ENCODE measurements at regions not wholly inside any gene's neighbourhood (a gene's known extent, or its start where the extent isn't known, plus 50 kb on each side); places are given as distances from the start of the nearest gene placed in this dataset.
"Not testable (repeated sequence)": the region's sequence is repeated elsewhere in the genome, so short reads cannot be mapped to it uniquely, and the experiment has no call there.

DNA sequence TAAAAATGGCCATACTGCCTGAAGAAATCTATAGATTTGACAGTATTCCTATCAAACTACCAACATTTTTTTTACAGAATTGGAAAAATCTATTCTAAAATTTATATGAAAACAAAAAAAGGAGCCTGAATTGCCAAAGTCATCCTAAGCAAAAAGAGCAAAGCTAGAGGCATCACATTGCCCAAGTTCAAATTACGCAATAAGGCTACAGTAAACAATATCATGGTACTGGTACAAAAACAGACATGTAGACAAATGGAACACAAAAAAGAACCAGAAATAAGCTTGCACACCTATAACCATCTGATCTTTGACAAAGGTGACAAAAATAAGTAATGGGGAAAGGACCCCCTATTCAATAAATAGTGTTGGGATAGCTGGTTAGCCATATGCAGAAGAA lies 50.2 kb upstream of the THSD7B start:
- no peak for DNase-seq

DNA sequence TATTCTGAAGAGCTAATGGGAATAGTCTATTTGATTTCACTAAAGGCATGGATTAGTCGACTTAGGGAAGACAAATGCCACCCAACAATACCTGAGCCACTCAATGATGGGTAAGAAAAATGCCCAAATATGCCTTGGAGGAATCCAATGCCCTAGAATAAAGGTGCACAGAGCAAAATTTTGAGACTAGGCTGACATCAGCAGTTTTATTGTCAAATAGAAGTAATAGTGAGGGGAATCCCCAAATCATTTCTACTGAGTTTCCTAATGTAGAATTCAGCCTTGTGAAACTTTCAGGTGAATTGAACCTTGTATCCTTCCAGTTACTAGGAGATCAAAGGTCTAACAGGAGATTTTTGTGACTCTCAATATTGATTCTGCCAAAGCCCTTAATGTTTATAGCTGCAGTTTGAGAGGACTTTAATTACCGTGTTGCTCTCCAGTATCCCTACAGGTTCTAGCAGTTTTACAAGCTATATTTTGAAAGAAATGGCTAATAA lies 50.8 kb upstream of the THSD7B start:
- no peak for DNase-seq

DNA sequence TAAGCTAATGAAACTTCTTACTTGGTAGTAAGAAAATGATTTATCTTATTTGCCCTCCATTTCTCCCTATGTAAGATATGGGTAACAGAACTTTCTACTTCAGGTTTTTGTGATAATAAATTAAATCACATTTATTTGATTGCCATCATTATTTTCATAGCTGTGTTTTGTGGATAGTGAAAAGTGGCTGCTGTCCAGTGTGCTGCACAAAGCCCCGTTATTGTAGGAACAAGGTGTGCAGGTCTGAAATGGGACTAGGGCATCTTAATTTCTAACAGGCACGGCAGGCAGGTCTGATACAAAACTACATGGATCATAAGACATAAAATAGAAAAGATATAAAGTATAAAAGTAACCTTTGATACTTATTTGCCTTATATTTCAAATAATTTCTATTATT lies 51.6 kb upstream of the THSD7B start:
- DNase-seq: no peak

DNA sequence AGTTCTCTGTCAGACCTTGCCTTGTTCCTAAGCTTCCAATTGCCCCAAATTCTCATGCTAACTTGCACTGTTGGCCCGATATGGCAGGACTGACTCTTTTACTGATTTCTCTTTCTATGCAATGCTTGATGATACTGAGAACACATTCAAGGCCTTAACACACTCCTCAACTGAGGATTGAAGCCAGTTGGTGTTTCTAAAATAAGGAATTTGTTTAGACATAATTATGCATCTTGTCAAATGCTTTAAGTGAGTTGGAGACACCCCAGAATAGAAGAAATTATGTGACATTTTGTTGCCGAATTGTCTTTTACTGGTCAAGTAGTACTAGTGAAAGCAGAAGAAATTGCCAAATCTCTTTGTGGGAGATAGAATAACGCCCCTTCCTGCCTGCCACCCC lies 60.0 kb upstream of the THSD7B start:
- no peak for DNase-seq

DNA sequence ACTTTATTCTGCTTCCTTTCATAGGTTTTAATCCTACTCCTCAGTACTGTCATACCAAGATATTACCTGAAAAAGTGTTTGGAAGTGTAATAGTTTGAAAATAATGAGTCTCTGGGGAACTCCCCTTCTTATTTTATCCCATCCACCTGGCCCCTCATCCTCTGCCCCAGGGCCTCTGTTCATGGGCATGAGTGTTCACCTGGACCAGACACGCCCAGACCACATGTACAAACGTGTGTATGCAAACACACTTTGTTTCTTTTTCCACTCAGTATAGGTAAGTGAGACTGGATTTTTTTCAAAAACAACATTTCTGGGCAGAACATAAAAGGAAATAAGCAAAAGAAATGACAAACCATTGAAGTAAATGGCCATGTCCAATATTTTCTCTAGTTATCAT lies 62.1 kb upstream of the THSD7B start:
- no peak for DNase-seq

DNA sequence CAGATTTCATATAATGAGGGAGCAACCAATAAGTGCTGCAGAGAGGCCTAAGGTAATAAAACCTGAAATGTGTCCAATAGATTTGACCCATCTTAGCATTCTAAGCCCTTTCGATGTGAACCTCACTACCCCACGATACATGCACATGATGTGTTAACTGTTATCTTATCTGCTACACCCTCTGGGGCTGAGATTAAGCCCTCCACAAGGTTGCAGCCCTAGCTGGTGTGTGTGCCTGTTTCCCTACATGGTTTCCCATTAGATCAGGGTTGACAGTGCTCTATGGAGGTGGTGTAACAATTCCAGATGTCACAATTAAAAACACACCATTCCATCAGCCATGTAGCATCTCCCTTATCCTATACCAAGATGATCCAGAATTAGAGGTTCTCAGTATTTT lies 68.9 kb upstream of the THSD7B start:
- no peak for DNase-seq

DNA sequence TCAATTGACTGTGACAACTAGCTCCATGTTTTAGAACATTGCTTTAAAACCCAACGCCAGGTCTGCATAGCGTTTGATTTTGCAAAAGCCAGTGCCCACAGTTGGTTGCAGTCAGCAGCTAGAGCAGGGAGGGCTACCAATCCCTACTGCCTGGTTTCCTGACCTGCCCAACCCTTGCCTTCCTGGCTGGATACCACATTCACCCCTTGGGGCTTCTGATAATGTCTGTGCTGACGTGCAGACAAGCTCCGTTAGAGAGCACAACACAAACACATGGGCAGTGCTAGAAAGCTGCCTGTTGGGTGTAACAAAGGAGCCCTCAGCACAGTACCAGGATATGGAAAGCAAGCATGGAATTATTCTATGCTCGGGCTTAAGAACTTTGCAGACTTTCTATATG lies 71.4 kb upstream of the THSD7B start:
- DNase-seq: no peak

DNA sequence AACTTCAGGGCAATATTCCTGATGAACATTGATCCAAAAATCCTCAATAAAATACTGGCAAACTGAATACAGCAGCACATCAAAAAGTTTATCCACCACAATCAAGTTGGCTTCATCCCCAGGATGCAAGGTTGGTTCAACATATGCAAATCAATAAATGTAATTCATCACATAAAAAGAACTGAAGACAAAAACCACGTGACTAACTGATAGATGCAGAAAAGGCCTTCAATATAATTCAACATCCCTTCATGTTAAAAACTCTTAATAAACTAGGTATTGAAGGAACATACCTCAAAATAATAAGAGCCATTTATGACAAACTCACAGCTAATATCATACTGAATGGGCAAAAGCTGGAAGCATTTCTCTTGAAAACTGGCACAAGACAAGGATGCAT lies 85.3 kb upstream of the THSD7B start:
- DNase-seq: not testable (repeated sequence)

DNA sequence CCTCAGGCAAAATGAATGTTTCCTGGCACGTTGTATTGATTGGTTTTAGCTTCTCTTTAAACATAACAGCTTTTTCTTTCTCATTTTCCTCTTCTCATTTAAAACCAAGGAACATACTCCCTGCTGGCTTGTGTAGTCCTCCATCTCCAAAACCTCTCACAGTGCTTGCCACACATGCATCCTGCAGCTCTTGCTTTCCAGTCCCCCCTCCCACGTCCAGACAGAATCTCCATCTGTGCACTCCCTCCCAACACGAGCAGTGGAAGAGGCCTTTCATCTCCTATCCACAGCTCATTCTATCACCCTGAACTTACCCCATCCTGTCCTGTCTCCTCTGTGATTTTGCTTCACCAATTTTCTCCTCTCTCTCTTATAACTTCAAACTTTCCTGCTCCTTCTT lies 99.6 kb upstream of the THSD7B start:
- no peak for DNase-seq

DNA sequence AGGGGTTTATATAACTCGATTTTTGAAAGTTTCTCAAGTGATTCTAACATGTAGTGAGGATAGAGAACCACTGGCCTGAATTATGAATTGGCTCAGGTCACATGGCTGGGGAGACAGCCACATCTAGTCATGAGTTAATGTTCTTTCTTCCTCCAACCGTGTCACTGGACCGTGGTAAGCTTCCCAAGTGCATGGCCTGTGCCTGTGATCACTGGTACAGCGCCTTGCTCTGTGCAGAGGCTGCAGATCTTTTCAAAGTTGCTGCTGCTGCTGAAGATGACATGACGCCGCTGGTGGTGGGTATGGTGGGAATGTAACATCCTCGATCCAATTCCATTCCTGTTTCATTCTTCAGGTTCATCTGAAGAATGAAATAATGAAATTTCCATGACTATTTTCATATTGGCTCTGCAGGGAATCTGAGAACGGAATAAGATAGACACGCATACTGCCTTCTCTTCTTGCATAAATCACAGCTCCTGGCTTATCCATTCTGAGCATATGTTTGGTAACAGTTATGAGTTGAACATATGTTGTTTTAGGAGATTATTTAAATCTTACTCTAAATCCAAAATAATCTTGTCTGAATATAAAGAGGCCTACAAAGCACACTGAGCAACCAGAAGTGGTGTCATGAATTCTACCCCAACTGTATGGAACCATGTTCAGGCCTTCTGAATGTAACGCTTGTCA lies 100.5 kb upstream of the THSD7B start:
- DNase-seq: no peak

DNA sequence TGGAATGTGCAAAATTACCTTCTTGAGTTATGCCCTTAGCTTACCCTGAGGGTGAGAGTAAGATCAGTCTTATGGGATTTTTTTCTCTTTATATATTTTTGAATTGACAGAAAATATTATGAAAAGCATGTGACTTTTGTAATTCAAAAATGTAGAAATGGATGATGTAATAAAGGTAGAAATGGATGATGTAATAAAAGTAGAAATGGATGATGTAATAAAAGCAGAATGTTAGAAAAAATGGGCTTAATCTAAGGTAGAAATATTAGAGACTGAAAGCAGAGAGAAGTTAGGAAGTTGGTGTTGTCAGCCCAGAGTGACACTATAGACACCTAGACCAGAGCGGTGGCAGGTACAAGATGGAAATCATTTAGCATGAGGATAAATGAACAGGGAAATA lies 107.1 kb upstream of the THSD7B start:
- DNase-seq: no peak

DNA sequence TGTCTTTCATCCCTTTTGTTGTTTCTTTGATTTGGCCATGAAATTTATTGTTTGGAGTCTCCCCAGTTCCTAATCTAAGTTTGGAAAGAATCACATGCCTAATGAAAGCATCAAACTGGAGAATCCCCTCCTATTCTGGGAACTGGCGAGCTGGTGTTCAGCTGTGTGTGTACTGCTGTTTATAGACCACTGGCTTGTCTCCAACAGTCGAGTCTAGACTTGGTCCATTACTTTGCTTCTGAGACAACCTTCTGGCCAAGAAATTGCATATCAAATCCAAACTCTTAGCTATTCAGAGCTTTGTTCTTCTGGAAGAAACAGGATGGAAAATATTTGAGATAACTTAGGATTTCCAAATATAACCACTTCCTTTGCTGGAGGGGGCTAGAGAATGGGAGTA lies 111.5 kb upstream of the THSD7B start:
- no peak for DNase-seq

DNA sequence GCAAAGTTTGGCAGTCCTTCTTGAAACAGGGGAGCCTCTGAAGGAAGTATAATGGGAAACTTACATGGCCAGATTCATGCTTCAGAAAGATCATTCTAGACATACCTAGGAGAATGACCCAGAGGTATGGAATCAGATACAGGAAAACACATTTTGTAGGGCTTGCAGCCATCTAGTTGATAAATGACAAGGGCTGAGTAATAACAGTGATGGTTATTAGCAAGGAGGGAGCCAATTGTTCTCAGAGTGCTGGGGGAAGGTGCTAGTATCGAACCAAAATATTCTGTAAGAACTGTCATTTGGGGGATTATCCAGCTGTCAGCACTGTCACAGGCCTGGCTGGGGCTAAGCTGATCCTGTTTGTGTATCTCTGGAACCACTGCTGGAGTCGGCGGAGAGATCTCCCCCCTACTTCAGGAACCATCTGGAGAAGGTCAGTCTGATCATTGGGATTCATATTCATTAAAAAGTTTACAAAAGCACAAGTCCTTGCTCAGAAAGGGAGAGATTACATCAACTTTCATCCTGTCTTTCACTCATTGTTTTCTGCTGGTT lies 113.8 kb upstream of the THSD7B start:
- DNase-seq: no peak

DNA sequence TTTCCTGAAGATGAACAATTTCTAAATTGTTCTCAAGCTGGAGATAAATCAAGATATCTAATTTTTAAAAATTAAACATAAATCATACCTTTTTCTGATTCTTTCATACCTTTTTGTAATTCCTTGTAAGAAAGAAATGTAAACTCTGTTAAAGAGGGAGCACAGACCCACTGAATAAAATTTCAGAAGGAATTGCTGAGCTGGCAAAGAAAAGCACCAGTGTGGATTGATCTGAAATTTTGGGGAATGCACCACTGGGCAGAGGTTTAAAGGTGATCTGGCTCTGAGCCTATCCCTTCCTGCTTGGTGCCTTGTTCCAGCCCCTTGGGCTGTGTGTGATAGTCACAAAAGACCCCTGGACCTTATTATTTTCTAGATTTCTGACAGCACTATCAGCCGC lies 118.3 kb upstream of the THSD7B start:
- no peak for DNase-seq

DNA sequence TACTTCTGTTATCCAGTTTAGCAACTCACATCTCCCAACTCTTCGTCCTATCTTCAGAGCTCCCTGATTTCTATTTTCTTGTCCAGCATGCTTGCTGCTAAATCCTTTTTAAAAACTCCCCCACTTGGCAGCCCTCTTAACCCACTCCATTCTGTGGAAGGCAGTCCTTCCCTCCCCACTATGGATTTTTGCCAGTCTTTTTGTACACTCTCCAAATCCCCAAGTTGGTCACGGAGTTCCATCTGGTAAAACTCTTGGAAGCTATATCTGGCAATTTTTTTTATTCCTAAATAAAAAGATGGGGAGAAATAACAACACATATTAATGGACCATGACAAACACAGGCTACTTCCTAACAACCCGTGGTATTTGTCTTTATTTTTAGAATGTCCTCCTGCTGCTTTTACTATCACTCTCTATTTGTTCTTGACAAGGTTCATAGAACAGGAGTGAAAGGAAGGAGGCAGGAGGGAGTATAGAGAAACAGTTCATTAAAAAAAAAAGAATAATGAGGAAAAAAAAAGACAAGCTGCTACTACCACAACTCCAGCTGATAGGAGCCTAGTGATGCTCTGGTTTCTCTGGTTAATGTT lies 120.0 kb upstream of the THSD7B start:
- no peak for DNase-seq

DNA sequence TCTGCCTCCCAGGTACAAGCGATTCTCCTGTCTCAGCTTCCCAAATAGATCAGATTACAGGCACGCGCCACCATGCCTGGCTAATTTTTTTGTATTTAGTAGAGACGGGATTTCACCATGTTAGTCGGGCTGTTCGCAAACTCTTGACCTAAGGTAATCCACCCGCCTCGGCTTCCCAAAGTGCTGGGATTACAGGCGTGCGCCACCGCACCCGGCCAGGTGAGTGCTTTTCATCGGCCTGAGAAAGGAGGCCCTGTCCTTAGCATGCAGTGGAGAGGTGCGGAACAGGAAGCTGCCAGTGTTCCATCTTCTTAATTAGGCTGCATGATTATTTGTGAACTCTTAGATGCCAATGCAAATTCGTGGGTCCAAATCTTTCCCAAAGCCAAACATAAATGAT lies 125.7 kb upstream of the THSD7B start:
- no peak for DNase-seq

DNA sequence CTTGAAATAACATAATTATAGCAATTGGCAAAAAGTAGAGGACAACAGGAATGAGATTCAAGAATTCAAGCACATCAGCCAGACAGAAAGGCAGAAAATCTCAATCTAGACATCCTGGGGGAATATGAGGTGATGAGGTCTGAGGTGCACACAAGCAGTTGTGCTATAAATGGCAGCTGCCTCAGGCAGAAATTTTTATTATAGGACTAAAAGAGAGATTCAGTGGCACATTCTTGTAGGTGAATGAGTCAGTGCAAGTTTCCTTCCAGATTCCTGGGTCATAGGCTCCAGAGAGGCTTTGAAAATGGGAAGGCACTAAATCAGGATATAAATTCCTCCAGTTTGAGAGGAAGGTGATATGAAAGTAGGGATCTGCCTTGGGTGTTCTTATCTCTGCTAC lies 127.2 kb upstream of the THSD7B start:
- DNase-seq: no peak

DNA sequence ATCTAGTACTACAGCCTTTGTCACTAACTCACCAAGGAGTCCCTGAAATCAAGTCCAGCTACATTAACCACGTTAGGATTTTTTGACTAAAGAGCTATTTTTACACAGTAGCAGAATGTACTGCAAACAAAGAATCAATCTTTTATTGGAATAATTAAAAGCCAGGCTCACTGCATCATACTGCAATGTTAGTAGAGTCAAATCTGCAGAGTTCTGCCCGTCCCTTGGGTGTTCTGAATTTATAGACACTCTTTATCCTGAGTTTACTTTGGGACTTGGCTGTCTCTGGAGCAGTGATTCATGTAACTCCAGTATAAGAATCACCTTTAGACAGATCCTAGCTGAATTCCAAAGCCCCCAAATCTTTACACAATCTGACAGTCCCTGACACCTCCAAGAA lies 127.9 kb upstream of the THSD7B start:
- no peak for DNase-seq

DNA sequence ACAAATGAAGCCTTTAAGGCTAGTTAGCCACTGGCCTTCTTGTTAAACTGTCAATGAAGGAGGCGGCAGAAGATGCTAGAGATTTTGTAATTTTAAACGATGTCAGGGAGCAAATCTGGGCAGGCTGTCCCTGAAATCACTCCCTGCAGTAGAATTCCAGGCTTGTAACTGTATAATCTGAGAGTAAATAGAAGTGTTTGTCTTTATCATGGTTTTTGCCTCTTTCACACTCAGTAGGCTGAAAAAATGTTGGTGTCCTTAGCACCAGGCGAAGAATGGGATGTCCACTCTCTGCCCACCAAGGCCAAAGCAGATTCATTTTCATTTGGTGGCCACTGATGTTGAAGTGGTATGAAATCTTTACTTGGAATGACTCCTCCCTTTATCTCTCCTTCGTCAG lies 136.9 kb upstream of the THSD7B start:
- DNase-seq: no peak

DNA sequence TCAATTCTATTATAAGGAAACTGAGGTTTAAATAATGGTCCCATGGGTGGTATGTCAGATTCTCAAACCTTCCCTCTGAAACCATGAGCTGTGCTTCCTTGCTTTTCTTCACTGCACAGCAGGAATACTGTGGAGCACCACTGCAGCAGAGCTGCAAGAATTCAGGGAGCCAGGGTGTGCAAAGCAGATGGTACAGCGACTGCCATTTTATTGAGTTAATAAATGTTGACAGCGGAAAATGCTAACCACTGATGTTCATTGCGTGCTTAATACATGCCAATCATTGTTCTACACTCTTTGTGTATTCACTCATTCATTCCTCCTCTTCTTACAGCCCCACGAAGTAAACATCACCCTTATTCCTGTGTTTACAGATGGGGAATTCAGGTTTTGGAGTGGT lies 152.2 kb upstream of the THSD7B start:
- no peak for DNase-seq

DNA sequence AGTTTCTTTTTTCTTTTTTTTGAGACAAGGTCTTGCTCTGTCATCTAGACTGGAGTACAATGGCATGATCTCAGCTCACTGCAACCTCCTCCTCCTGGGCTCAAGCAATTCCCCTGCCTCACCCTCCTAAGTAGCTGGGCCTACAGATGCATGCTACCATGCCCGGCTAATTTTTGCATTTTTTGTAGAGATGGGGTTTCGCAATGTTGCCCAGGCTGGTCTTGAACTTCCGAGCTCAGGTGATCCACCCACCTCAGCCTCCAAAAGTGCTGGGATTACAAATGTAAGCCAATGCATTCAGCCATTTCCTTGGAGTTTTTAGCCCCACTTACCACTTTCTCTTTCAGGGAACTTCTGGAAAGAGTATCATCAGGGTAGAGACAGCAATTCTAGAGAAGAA lies 153.3 kb upstream of the THSD7B start:
- no peak for DNase-seq

DNA sequence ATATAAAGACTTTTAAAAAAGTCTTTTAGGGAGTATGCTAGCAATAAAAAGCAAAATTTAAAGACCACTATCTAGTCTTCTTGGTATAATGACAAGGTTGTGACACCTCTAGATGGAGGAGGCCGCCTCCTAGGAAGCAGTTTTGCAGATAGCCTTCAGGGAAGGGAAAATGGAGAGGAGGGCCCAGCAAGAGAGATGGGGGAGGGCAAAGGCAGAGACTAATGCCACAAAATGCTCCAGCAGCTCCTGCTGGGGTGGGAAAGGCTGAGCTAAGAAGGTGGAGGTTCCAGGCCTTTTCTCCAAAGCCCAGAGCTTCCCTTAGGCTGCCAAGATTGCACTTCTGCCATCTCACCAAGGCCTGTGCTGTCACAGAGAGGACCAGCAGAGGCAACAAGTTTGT lies 153.9 kb upstream of the THSD7B start:
- no peak for DNase-seq

DNA sequence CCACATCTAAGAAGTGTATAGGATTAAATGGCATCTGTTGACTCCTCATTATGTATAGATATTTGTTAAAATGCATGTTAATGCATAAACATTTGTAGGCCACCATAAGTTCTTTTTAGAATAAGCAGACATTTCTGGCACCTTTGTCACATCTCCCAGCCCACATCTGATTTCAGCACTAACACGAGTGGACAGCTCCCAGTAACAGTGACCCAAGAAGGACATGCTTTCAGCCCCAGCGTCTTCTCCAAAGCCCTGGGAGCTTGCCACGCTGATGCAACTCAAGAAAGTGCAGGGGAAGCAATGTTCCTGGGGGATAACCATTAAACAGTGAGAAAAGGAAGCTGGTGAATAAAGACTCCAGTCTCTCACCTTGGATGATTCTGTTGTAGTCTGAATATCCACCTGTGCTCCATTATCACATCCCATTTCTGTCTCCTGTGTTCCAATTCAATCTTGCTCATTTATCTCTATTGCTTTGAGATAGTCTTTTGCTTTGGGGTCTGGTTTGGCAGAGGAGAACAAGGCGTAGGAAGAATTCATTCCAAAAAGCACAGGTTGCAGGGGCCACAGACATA lies 182.6 kb upstream of the THSD7B start:
- no peak for DNase-seq

DNA sequence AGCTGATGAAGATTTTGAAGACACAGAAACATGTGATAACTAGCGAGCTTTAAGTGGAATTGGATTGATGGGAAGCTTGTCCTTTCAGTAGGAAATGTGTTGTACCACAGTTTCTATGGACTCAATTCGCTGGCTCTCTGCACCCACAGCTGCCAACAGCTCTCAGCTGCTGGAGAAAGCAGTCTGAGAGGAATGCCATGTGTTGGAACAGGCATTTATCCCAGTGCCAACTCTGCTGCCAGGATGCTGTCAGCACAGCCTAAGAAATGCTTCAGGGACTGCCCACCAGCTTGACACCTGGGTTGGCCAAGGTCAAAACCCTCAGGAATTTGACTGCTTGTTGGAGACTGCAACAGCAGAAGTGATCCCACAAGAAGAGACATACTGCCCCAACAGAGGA lies 193.0 kb upstream of the THSD7B start:
- DNase-seq: no peak

DNA sequence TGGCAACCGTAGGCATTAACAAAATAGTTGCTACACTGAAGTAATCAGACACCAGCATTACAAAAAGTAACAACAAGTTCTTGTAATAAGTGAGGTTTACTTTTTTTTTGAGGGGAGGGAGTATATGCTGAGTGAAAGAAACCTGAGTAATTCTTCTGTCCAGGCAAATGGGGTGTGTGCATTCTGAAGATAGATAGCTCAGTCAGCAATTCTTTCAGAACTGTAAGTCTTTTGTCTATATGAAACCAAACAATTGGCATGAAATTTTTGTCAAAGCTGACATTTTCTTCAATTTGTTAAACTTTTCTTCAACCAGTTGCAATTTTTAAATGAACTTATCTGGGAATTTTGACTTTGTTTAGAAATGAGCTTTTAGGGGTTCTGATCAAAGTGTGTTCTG lies 208.1 kb upstream of the THSD7B start:
- DNase-seq: no peak
